GM12891 (cell line): ENCODE measurements at regions not wholly inside any gene's neighbourhood (a gene's known extent, or its start where the extent isn't known, plus 50 kb on each side); places are given as distances from the start of the nearest gene placed in this dataset.

Experiments used
- POLR2A ChIP-seq: IDR thresholded peaks from 2 replicates; pipeline ENCODE4 v1.6.1; 2011; ENCODE audit warnings: low read depth, low read length, control low read depth
- POLR2AphosphoS5 ChIP-seq: IDR thresholded peaks from 2 replicates; pipeline ENCODE4 v1.6.1; 2011; ENCODE audit warnings: low read depth, low read length, control low read depth
- POU2F2 ChIP-seq: IDR thresholded peaks from 2 replicates; pipeline ENCODE4 v1.6.1; 2011; ENCODE audit warnings: low read depth, mild to moderate bottlenecking, control low read depth, low read length, moderate library complexity
- SPI1 ChIP-seq: IDR thresholded peaks from 2 replicates; pipeline ENCODE4 v1.6.1; 2011; ENCODE audit warnings: low read depth, low read length, control low read depth
- TAF1 ChIP-seq: IDR thresholded peaks from 2 replicates; pipeline ENCODE4 v1.6.1; 2011; ENCODE audit warnings: low read depth, low read length, control low read depth

- no peak for TF ChIP-seq SPI1
- no peak for TF ChIP-seq POLR2AphosphoS5
- TF ChIP-seq POLR2A = no peak
- no peak for TF ChIP-seq TAF1
- no peak for TF ChIP-seq POU2F2
Observed at GRCh38 chr2:18656048-18656447, 66.7 kb upstream of the NT5C1B start.
